Loucy (cell line): ENCODE measurements at regions not wholly inside any gene's neighbourhood (a gene's known extent, or its start where the extent isn't known, plus 50 kb on each side); places are given as distances from the start of the nearest gene placed in this dataset.

Experiments used
- H2AFZ ChIP-seq: fragments of 200-600 bp; sonication (generic); 2 replicates; pipeline ENCODE4 v1.6.0; 2016; ENCODE audit warnings: antibody characterized with exemption, mild to moderate bottlenecking, low read length, moderate library complexity
- H3F3A ChIP-seq: fragments of 200-600 bp; 2 replicates; pipeline ENCODE4 v1.6.0; 2016; ENCODE audit warnings: antibody characterized with exemption, low read depth, mild to moderate bottlenecking
- H3K27me3 ChIP-seq: fragments of 200-600 bp; sonication (generic); 2 replicates; pipeline ENCODE4 v1.6.1; 2014; ENCODE audit warnings: low read length, mild to moderate bottlenecking; ENCODE audit not compliant: insufficient read depth, poor library complexity, severe bottlenecking
- H3K36me3 ChIP-seq: fragments of 200-600 bp; sonication (generic); 2 replicates; pipeline ENCODE4 v1.6.1; 2016; ENCODE audit warnings: low read length; ENCODE audit not compliant: insufficient read depth
- H3K4me1 ChIP-seq: fragments of 200-600 bp; sonication (generic); 2 replicates; pipeline ENCODE4 v1.5.1; 2014; ENCODE audit warnings: low read length, mild to moderate bottlenecking; ENCODE audit not compliant: insufficient read depth, poor library complexity, severe bottlenecking
- H3K4me2 ChIP-seq: fragments of 200-600 bp; sonication (generic); 2 replicates; pipeline ENCODE4 v1.6.0; 2014; ENCODE audit warnings: antibody characterized with exemption, low read length, low read depth, mild to moderate bottlenecking; ENCODE audit not compliant: poor library complexity, severe bottlenecking
- H3K4me3 ChIP-seq: fragments of 200-600 bp; sonication (generic); 2 replicates; pipeline ENCODE4 v1.5.1; 2014; ENCODE audit warnings: low read length, mild to moderate bottlenecking, mixed read lengths; ENCODE audit not compliant: poor library complexity, severe bottlenecking
- H3K79me2 ChIP-seq: fragments of 200-600 bp; sonication (generic); 2 replicates; pipeline ENCODE4 v1.6.1; 2014; ENCODE audit warnings: low read length; ENCODE audit not compliant: insufficient read depth
- H3K9ac ChIP-seq: fragments of 200-600 bp; sonication (generic); 2 replicates; pipeline ENCODE4 v1.6.0; 2014; ENCODE audit warnings: mild to moderate bottlenecking, low read depth, low read length, moderate library complexity; ENCODE audit not compliant: poor library complexity, severe bottlenecking
- H3K9me2 ChIP-seq: fragments of 200-600 bp; sonication (generic); replicated peaks from 2 replicates; pipeline ENCODE4 v1.6.1; 2016; ENCODE audit warnings: low read depth, low read length, mixed read lengths
- H3K9me3 ChIP-seq: fragments of 200-600 bp; sonication (generic); 2 replicates; pipeline ENCODE4 v1.6.1; 2014; ENCODE audit warnings: mild to moderate bottlenecking, antibody characterized with exemption, low read length, low read depth; ENCODE audit not compliant: insufficient read depth
- H4K20me1 ChIP-seq: fragments of 200-600 bp; sonication (generic); 2 replicates; pipeline ENCODE4 v1.6.0; 2014; ENCODE audit warnings: antibody characterized with exemption, low read length, mild to moderate bottlenecking; ENCODE audit not compliant: insufficient read depth, poor library complexity, severe bottlenecking
- EZH2phosphoT487 ChIP-seq: fragments of 200-600 bp; IDR thresholded peaks from 2 replicates; pipeline ENCODE4 v1.6.1; 2018; ENCODE audit warnings: antibody characterized with exemption, mild to moderate bottlenecking, moderate library complexity, borderline replicate concordance
- TF ChIP-seq, protein P1 (sequence below): fragments of 200-600 bp; sonication (generic); conservative IDR thresholded peaks from 2 replicates; pipeline ENCODE4 v1.5.1; 2014; ENCODE audit warnings: mild to moderate bottlenecking, antibody characterized with exemption, low read length

- H3K4me3 ChIP-seq, result no peak overlapping the region
Observed at GRCh38 chr10:118107541-118107940, 60.8 kb upstream of the RAB11FIP2 start.

DNA sequence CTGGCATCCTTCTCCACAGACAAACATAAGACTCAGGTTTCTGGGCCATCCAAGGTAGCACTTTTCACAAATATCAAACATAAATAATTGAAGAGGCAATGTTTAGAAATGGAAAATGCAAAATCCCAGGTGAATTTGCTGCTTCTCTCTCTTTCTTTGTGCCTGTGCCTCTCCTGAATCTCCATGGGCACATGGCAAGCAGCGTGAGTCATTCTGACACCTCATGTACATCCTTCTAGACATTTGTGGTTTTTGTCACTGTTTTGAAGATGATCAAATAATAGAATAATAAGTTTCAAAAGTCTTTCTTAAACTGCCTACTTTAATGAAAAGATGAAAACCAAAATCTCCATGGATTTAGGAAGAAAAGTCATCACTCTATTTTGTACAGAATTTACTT lies 60.3 kb upstream of the RAB11FIP2 start:
- no peaks in the 10 kb centered on the region for H4K20me1 ChIP-seq
- H3K27me3 ChIP-seq, result no peaks in the 10 kb centered on the region
- H3K4me1 ChIP-seq, result no peaks in the 10 kb centered on the region
- no peak overlapping the region for H2AFZ ChIP-seq
- no peak overlapping the region for H3K4me3 ChIP-seq
- H3K9me3 ChIP-seq, result no peaks in the 10 kb centered on the region
- TF ChIP-seq, protein P1, sequence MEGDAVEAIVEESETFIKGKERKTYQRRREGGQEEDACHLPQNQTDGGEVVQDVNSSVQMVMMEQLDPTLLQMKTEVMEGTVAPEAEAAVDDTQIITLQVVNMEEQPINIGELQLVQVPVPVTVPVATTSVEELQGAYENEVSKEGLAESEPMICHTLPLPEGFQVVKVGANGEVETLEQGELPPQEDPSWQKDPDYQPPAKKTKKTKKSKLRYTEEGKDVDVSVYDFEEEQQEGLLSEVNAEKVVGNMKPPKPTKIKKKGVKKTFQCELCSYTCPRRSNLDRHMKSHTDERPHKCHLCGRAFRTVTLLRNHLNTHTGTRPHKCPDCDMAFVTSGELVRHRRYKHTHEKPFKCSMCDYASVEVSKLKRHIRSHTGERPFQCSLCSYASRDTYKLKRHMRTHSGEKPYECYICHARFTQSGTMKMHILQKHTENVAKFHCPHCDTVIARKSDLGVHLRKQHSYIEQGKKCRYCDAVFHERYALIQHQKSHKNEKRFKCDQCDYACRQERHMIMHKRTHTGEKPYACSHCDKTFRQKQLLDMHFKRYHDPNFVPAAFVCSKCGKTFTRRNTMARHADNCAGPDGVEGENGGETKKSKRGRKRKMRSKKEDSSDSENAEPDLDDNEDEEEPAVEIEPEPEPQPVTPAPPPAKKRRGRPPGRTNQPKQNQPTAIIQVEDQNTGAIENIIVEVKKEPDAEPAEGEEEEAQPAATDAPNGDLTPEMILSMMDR, result no peak
- no peak for TF ChIP-seq EZH2phosphoT487
- H3K9ac ChIP-seq, result no peak overlapping the region
- no peaks in the 10 kb centered on the region for H3K9me2 ChIP-seq
- H3K36me3 ChIP-seq, result no peaks in the 10 kb centered on the region
- no peak overlapping the region for H3K4me2 ChIP-seq
- no peaks in the 10 kb centered on the region for H3K79me2 ChIP-seq
- no peaks in the 10 kb centered on the region for H3F3A ChIP-seq

More at GRCh38 chr10:118107541-118107940, 60.8 kb upstream of the RAB11FIP2 start:
- H3K27me3 ChIP-seq, result no peaks in the 10 kb centered on the region
- H2AFZ ChIP-seq, result no peak overlapping the region
- H3F3A ChIP-seq, result no peaks in the 10 kb centered on the region
- H3K79me2 ChIP-seq, result no peaks in the 10 kb centered on the region
- no peaks in the 10 kb centered on the region for H3K9me2 ChIP-seq
- no peak overlapping the region for H3K4me2 ChIP-seq
- H3K9me3 ChIP-seq, result no peaks in the 10 kb centered on the region
- no peaks in the 10 kb centered on the region for H3K36me3 ChIP-seq
- no peaks in the 10 kb centered on the region for H3K4me1 ChIP-seq
- H3K9ac ChIP-seq, result no peak overlapping the region
- TF ChIP-seq, protein P1, result no peak
- TF ChIP-seq EZH2phosphoT487, result no peak
- H4K20me1 ChIP-seq, result no peaks in the 10 kb centered on the region

DNA sequence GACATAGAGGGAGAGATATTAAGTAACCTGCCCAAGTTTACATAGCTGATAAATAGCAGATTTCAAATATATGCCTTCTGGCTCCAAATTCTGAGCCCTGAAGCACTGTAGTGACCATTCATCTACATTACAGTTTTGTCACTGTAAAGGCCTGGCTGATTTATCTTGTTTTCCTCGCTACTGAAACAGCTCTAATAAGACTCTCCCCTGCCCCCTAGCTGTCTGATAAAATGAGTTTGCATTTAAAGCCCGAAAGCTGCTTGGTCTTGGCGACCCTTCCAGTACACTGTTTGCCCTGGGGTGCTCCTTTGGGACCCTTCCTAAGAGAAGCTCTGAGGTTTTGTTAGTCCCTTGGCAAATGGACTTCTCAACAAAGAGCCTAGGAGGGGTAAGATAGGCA lies 59.7 kb upstream of the RAB11FIP2 start:
- H3K4me2 ChIP-seq, result no peak overlapping the region
- H3K9me3 ChIP-seq, result no peaks in the 10 kb centered on the region
- no peaks in the 10 kb centered on the region for H3K79me2 ChIP-seq
- no peaks in the 10 kb centered on the region for H3K4me1 ChIP-seq
- no peaks in the 10 kb centered on the region for H4K20me1 ChIP-seq
- H2AFZ ChIP-seq, result no peak overlapping the region
- no peak overlapping the region for H3K4me3 ChIP-seq
- no peak for TF ChIP-seq EZH2phosphoT487
- TF ChIP-seq, protein P1, result peak; percentile 61
- no peaks in the 10 kb centered on the region for H3K27me3 ChIP-seq
- H3F3A ChIP-seq, result no peaks in the 10 kb centered on the region
- no peak overlapping the region for H3K9ac ChIP-seq
- no peaks in the 10 kb centered on the region for H3K9me2 ChIP-seq
- no peaks in the 10 kb centered on the region for H3K36me3 ChIP-seq
